ENCODE measurements at regions not wholly inside any gene's neighbourhood (a gene's known extent, or its start where the extent isn't known, plus 50 kb on each side); places are given as distances from the start of the nearest gene placed in this dataset.

DNA sequence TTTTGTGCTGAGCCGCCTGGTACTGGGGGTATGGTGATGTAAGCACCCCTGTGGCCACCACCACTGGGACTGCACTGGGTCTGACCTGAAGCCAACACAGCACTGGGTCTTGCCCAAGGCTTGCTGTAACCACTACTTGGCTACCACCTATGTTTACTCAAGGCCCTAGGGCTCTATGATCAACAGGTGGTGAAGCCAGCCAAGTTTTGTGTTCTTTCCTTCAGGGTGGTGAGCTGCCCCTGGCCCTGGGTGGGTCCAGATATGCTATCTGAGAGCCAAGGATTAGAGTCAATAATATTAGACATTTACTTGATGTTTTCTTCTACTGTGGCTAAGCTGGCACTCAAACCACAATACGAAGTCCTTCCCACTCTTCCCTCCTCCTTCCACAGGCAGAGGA lies 55.1 kb upstream of the PAGE4 start:
- no peak for DNase-seq

DNA sequence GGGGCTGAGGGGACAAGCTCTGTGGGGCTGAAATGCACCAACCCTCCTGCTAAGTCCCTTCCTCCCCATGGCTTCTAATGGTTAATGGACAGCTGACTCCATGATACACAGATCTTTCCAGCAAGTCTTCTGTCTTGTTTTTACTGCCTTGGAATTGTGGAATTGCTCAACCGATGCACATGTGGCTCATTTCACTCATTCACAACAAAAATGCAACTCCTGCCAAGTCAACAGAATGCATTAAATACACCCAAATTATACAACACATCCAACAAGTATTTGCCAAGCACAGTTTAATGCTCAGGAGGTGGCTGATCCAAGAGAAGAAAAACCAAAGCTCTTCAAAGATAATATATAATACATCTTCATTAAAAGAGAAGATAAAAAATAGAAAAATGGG lies 61.9 kb upstream of the PAGE4 start:
- no peak for DNase-seq

DNA sequence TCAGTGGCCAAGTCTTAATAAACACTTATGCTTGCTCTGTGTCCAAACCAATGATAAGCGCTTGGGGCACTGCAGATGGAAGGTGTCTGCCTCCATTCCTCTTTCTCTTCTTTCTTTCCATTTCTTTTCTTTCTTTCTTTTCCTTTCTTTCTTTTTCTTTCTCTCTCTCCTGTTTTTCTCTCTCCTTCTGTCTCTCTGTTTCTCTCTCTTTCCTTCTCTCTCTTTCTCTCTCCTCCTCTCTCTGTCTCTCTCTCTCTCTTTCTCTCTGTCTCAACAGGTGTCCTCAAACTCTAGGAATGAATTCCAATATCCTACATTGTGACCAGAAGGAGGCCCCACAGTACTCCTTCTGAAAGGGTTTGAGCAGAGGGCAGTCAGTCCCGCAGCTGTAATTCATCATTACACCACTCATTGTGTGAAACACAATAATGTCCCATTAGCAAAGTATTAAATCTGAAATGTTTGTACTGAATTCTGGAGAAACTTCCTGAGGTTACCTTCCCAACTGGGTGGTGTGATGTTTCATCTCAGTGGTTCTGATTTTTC lies 66.5 kb upstream of the PAGE1 start:
- no peak for DNase-seq

DNA sequence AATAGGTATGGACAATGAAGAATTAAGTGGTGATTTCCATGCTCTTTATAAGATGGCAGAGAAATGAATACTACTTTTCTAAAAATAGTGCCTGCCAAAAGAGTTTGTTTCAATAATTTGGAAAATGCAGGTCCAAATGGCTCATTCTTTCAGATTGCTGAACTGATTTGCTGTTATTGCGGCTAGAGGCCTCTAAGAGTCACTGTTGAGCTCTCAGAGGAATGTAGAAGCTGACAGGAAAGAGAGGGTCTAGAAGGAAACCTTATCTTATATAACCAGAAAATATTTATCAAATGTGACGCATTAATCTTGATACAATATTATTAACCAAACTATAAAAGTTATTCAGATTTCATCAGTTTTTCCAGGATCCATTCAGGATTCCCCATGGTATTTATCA lies 65.7 kb upstream of the PAGE1 start:
- DNase-seq, result peak in 1 of 2 donors; percentile 32

- no peak for DNase-seq
Measured at GRCh38 chrX:49760290-49760890, 64.6 kb upstream of the PAGE1 start.

- DNase-seq, result no peak
Measured at GRCh38 chrX:49756692-49757091, 60.9 kb upstream of the PAGE1 start.

GRCh38 chrX:49754233-49754857 lies 58.6 kb upstream of the PAGE1 start:
- peak; percentile 45 to 62 for DNase-seq

DNA sequence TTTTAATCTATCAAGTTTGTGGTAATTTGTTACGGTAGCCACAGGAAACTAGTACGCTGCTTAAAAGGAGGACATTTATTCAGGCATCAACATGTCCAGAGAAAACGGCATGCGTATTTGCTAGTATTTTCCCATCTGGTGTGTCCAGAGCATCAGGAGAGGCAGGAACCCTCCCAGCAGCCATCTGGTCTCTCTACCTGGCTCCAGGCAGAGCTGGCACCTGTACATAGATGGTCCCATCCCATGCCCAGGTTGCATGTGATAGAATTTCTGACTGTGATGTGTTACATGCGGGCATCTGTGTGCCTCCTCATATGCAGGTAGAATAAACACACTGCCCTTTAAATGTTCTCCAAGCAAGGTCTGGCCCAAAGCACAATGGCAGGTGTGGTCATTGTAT lies 57.9 kb upstream of the PAGE1 start:
- DNase-seq, result no peak

GRCh38 chrX:49748211-49748956 lies 52.6 kb upstream of the PAGE1 start:
- DNase-seq, result no peak

- no peak for DNase-seq
Measured at GRCh38 chrX:49746306-49746705, 50.5 kb upstream of the PAGE1 start.

Data from CD4-positive, alpha-beta T cell treated with Interferon alpha-2 for 1 hour (primary cell).